ENCODE measurements at regions not wholly inside any gene's neighbourhood (a gene's known extent, or its start where the extent isn't known, plus 50 kb on each side); places are given as distances from the start of the nearest gene placed in this dataset.

DNA sequence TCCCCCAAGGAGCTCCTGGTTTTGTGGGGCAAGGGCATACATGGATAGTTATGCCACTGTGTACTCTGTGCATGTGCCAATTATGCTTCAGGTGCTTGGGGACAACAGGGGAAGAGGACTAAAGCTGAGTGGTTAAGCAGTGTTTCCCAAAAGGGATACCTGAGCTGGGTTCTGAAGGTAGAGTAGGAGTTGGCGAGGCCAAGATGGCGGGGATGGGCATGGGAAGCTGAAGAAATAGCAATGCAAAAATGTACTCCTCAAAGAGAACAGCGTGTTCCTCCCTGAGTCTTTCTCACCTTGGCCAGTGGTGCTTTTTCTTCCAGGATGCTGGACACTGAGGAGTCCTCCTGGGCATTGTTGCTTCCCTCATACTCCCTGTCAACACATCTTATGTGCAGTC, 90.0 kb upstream of the LARGE1 start:
- TF ChIP-seq, protein P1, sequence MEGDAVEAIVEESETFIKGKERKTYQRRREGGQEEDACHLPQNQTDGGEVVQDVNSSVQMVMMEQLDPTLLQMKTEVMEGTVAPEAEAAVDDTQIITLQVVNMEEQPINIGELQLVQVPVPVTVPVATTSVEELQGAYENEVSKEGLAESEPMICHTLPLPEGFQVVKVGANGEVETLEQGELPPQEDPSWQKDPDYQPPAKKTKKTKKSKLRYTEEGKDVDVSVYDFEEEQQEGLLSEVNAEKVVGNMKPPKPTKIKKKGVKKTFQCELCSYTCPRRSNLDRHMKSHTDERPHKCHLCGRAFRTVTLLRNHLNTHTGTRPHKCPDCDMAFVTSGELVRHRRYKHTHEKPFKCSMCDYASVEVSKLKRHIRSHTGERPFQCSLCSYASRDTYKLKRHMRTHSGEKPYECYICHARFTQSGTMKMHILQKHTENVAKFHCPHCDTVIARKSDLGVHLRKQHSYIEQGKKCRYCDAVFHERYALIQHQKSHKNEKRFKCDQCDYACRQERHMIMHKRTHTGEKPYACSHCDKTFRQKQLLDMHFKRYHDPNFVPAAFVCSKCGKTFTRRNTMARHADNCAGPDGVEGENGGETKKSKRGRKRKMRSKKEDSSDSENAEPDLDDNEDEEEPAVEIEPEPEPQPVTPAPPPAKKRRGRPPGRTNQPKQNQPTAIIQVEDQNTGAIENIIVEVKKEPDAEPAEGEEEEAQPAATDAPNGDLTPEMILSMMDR (IDR thresholded peaks at IDR 0.05): no peak
- no peak for TF ChIP-seq POLR2A (IDR thresholded peaks at IDR 0.05)

All from thyroid gland (tissue), 4 donors.